Esophagus muscularis mucosa (tissue), 3 donors: ENCODE measurements at regions not wholly inside any gene's neighbourhood (a gene's known extent, or its start where the extent isn't known, plus 50 kb on each side); places are given as distances from the start of the nearest gene placed in this dataset.

Experiments used
- CTCF ChIP-seq, 3 experiments: fragments of 200-600 bp in 2 of 3; fragments of 450-650 bp in 1 of 3; sonication (generic) in 2 of 3; IDR thresholded peaks; one replicate each; pipeline ENCODE4 v1.5.1; 2017 to 2019; ENCODE audit warnings: antibody characterized with exemption in 3 of 3, mild to moderate bottlenecking in 2 of 3, moderate library complexity in 1 of 3
- POLR2A ChIP-seq: fragments of 450-650 bp; IDR thresholded peaks from one replicate; pipeline ENCODE4 v1.6.1; 2017; ENCODE audit warnings: antibody characterized with exemption, moderate library complexity, mild to moderate bottlenecking, low read depth
- POLR2AphosphoS5 ChIP-seq, 2 donors: sonication (generic); formaldehyde crosslinking; IDR thresholded peaks; one replicate each; pipeline ENCODE4 v1.6.1; 2017; ENCODE audit warnings: antibody characterized with exemption in 2 of 2

GRCh38 chr1:238370599-238370998, 479.9 kb upstream of the ZP4 start:
- no peak for TF ChIP-seq CTCF (IDR thresholded peaks at IDR 0.05)
- TF ChIP-seq POLR2AphosphoS5 (IDR thresholded peaks at IDR 0.05), result no peak
- no peak for TF ChIP-seq POLR2A
